ENCODE measurements at regions not wholly inside any gene's neighbourhood (a gene's known extent, or its start where the extent isn't known, plus 50 kb on each side); places are given as distances from the start of the nearest gene placed in this dataset.

- TF ChIP-seq CTCF (IDR thresholded peaks at IDR 0.05; ENCODE audit: extremely low read depth, insufficient read depth, missing control alignments) = no peak
- DNase-seq (ENCODE audit: low spot score) = no peak
- in situ Hi-C loops (cut with MboI; ENCODE audit: low pct_unique_long_range_greater_than_20kb, low sequenced_read_pairs, unreplicated experiment) = no loop called here
These were observed 931.2 kb downstream of the GATA3 start for GRCh38 chr10:8985651-8986050.

- no peak for TF ChIP-seq CTCF (IDR thresholded peaks at IDR 0.05; ENCODE audit: extremely low read depth, insufficient read depth, missing control alignments)
- in situ Hi-C loops (cut with MboI; ENCODE audit: low pct_unique_long_range_greater_than_20kb, low sequenced_read_pairs, unreplicated experiment) = no loop called here
- no peak for DNase-seq (ENCODE audit: low spot score)
These were observed 932.5 kb downstream of the GATA3 start for GRCh38 chr10:8986975-8987374.

GRCh38 chr10:8987712-8988111 is 933.2 kb downstream of the GATA3 start:
- in situ Hi-C loops (cut with MboI; ENCODE audit: low pct_unique_long_range_greater_than_20kb, low sequenced_read_pairs, unreplicated experiment) = no loop called here
- no peak for DNase-seq (ENCODE audit: low spot score)
- no peak for TF ChIP-seq CTCF (IDR thresholded peaks at IDR 0.05; ENCODE audit: extremely low read depth, insufficient read depth, missing control alignments)

- no peak for DNase-seq (ENCODE audit: low spot score)
- in situ Hi-C loops (cut with MboI; ENCODE audit: low pct_unique_long_range_greater_than_20kb, low sequenced_read_pairs, unreplicated experiment) = no loop called here
- TF ChIP-seq CTCF (IDR thresholded peaks at IDR 0.05; ENCODE audit: extremely low read depth, insufficient read depth, missing control alignments) = no peak
These were observed 935.9 kb downstream of the GATA3 start for GRCh38 chr10:8990280-8990987.

DNA sequence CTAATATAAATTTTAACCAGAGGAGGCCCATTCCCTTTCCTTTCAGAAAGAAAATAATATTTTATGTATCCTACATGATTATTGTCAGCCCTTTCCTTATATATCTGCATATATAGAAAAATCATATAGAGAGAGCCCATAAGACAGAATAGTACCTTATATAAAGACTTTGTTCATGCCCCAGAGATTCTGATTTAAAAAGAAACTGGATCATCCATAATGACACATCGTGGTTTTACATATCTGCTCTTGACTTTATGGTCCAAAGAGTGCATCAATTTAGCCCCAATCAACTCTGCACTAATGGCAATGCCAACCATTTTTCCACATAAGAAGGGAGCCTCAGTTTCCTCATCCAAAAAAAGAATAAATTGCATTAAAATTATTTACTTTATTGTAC is 937.5 kb downstream of the GATA3 start:
- no peak for TF ChIP-seq CTCF (IDR thresholded peaks at IDR 0.05; ENCODE audit: extremely low read depth, insufficient read depth, missing control alignments)
- in situ Hi-C loops (cut with MboI; ENCODE audit: low pct_unique_long_range_greater_than_20kb, low sequenced_read_pairs, unreplicated experiment) = no loop called here
- no peak for DNase-seq (ENCODE audit: low spot score)

GRCh38 chr10:8993864-8994263 is 939.4 kb downstream of the GATA3 start:
- in situ Hi-C loops (cut with MboI; ENCODE audit: low pct_unique_long_range_greater_than_20kb, low sequenced_read_pairs, unreplicated experiment) = no loop called here
- no peak for TF ChIP-seq CTCF (IDR thresholded peaks at IDR 0.05; ENCODE audit: extremely low read depth, insufficient read depth, missing control alignments)
- no peak for DNase-seq (ENCODE audit: low spot score)

All from GM13977 (cell line).